T-helper 1 cell treated with Interleukin-12 subunit alpha and Interleukin-12 subunit beta and Interleukin-4 antibody, amounts not matched to agents 30 μg/mL and 1 μg/mL, for 36 hours (primary cell): ENCODE measurements at regions not wholly inside any gene's neighbourhood (a gene's known extent, or its start where the extent isn't known, plus 50 kb on each side); places are given as distances from the start of the nearest gene placed in this dataset.
"Not testable (repeated sequence)": the region's sequence is repeated elsewhere in the genome, so short reads cannot be mapped to it uniquely, and the experiment has no call there.

ENCODE experiments used
- H3K27ac Mint-ChIP-seq: one replicate; pipeline ENCODE4 v1.8.0; 2021; ENCODE audit warnings: mild to moderate bottlenecking, mixed read lengths
- H3K27me3 Mint-ChIP-seq: one replicate; pipeline ENCODE4 v1.8.0; 2021; ENCODE audit warnings: low read depth, mixed read lengths
- H3K36me3 Mint-ChIP-seq: one replicate; pipeline ENCODE4 v1.8.0; 2021; ENCODE audit warnings: low read depth, mixed read lengths
- H3K4me1 Mint-ChIP-seq: one replicate; pipeline ENCODE4 v1.8.0; 2021; ENCODE audit warnings: low read depth, mixed read lengths
- H3K4me3 Mint-ChIP-seq: one replicate; pipeline ENCODE4 v1.8.0; 2021; ENCODE audit warnings: mild to moderate bottlenecking, moderate library complexity, mixed read lengths
- H3K9me3 Mint-ChIP-seq: one replicate; pipeline ENCODE4 v1.8.0; 2021; ENCODE audit warnings: mixed read lengths

- Mint-ChIP-seq H3K4me3 (no peak overlapping the region), H3K27ac (no peak overlapping the region), H3K27me3 (no peaks in the 10 kb centered on the region), H3K9me3 (no peaks in the 10 kb centered on the region), H3K36me3 (no peaks in the 10 kb centered on the region), H3K4me1 (no peaks in the 10 kb centered on the region)
Measured at GRCh38 chrX:139475432-139475831, 55.1 kb upstream of the F9 start.

DNA sequence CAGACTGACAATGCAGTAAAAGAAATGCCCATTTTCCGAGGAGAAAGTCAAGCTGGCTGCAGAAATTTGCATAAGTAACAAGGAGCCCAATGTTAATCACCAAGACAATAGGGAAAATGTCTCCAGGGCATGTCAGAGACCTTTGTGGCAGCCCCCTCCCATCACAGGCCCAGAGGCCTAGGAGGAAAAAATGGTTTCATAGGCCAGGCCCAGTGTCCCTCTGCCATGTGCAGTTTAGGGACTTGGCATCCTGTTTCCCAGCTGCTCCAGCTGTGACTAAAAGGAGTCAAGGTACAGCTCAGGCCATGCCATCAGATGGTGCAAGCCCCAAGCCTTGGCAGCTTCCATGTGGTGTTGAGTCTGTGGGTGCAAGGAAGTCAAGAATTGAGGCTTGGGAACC lies 68.6 kb upstream of the F9 start:
- H3K27ac Mint-ChIP-seq, H3K27me3 Mint-ChIP-seq, H3K4me1 Mint-ChIP-seq, H3K4me3 Mint-ChIP-seq, H3K9me3 Mint-ChIP-seq, H3K36me3 Mint-ChIP-seq: not testable (repeated sequence)

- Mint-ChIP-seq H3K4me3 (no peak overlapping the region), H3K27ac (no peak overlapping the region), H3K27me3 (no peaks in the 10 kb centered on the region), H3K36me3 (no peaks in the 10 kb centered on the region), H3K4me1 (no peaks in the 10 kb centered on the region), H3K9me3 (no peaks in the 10 kb centered on the region)
Measured at GRCh38 chrX:139454743-139455142, 75.8 kb upstream of the F9 start.

GRCh38 chrX:139448996-139449395 lies 81.5 kb upstream of the F9 start:
- Mint-ChIP-seq H3K27ac (no peak overlapping the region), H3K9me3 (peaks cover 4% of the 10 kb centered on the region), H3K27me3 (no peaks in the 10 kb centered on the region), H3K36me3 (no peaks in the 10 kb centered on the region), H3K4me1 (no peaks in the 10 kb centered on the region), H3K4me3 (no peak overlapping the region)

DNA sequence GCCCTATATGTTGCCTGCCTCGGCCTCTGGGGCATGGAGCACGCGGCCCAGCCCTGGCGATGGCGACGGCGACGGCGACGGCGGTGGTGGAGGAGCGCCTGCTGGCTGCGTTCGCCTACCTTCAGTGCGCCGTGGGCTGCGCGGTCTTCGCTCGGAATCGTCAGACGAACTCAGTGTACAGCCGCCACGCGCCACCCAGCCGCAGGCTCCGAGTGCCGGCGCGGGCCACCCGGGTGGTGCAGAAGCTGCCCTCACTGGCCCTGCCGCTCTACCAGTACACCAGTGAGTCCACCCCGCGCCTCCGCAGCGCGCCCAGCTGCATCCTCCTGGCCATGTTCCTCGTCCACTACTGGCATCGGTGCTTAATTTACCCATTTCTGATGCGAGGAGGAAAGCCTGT lies 83.7 kb upstream of the F9 start:
- H3K4me3 Mint-ChIP-seq = no peak overlapping the region
- H3K36me3 Mint-ChIP-seq = no peaks in the 10 kb centered on the region

GRCh38 chrX:139429913-139430312 lies 100.6 kb upstream of the F9 start:
- H3K27me3 Mint-ChIP-seq = no peaks in the 10 kb centered on the region
- no peak overlapping the region for H3K27ac Mint-ChIP-seq
- no peaks in the 10 kb centered on the region for H3K36me3 Mint-ChIP-seq
- no peak overlapping the region for H3K4me3 Mint-ChIP-seq
- H3K9me3 Mint-ChIP-seq = no peaks in the 10 kb centered on the region
- no peaks in the 10 kb centered on the region for H3K4me1 Mint-ChIP-seq

More for the DNA sequence above, 83.7 kb upstream of the F9 start:
- Mint-ChIP-seq H3K9me3 (peaks cover 4% of the 10 kb centered on the region), H3K4me1 (no peaks in the 10 kb centered on the region), H3K27ac (no peak overlapping the region), H3K27me3 (no peaks in the 10 kb centered on the region)

DNA sequence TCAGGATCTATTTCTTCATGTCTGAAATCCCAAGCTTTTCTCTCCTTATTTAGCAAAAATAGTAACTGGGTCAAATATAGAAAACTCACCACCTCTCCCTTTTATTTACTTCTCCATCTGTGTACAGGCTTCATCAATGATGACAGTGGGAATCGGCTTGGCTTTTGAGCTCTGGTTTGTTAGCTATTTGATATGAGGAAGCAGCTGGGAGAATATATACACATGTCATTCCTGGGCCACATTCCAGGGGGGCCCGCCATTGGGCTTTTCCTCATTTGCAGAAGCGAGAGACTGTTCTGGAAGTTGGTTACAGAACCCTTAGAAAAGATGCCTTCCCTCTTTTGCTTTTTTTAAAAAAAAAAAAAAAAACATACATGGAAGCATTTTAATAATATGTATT lies 107.4 kb upstream of the F9 start:
- H3K4me3 Mint-ChIP-seq = no peak overlapping the region
- H3K4me1 Mint-ChIP-seq = no peaks in the 10 kb centered on the region
- no peaks in the 10 kb centered on the region for H3K27me3 Mint-ChIP-seq
- no peak overlapping the region for H3K27ac Mint-ChIP-seq
- no peaks in the 10 kb centered on the region for H3K9me3 Mint-ChIP-seq
- no peaks in the 10 kb centered on the region for H3K36me3 Mint-ChIP-seq

DNA sequence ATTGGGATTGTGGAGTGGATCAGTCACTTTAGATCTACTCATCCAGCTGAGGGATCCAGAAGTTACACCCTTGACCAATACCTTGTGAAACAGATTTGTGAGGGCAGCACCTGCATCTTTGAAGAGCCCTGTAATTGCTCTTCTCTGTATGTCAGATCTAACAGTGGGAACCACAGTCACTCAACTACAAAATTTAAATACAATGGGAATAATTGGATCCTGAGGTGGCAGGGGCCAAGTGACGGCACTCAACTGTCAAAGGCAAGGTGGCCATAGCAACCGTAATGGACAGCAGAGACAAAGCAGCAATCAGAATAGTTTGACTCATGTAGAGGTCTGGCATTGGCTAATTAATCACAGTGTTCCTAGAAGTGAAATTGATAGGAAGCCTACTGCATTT lies 132.3 kb upstream of the F9 start:
- not testable (repeated sequence) for H3K27ac Mint-ChIP-seq, H3K4me3 Mint-ChIP-seq, H3K36me3 Mint-ChIP-seq, H3K9me3 Mint-ChIP-seq, H3K27me3 Mint-ChIP-seq, H3K4me1 Mint-ChIP-seq

GRCh38 chrX:139388254-139388653 lies 142.3 kb upstream of the F9 start:
- H3K4me1 Mint-ChIP-seq = no peaks in the 10 kb centered on the region
- H3K4me3 Mint-ChIP-seq = no peak overlapping the region
- no peaks in the 10 kb centered on the region for H3K9me3 Mint-ChIP-seq
- H3K27me3 Mint-ChIP-seq = no peaks in the 10 kb centered on the region
- H3K27ac Mint-ChIP-seq = no peak overlapping the region
- H3K36me3 Mint-ChIP-seq = no peaks in the 10 kb centered on the region

DNA sequence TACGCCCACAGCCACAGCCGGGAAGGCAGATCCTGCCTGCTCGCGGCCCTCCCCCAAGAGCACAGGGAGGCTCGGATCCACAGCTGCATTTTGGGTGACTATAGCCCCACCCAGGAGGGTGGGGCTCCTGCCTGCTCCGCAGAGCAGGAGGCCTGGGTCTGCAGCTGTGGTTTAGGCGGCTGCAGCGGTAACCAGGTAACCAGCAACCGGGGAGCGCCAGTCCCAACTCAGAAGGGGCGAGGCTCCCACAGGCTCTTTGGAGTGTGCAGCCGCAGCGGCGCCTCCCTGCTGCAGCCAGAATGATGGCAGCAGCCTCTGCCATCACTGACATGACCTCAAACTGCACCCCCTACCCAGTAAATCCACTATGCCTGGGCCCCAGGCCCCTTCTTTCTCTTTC lies 148.0 kb upstream of the F9 start:
- no peaks in the 10 kb centered on the region for H3K4me1 Mint-ChIP-seq
- H3K27ac Mint-ChIP-seq = no peak overlapping the region

GRCh38 chrX:139376547-139376946 lies 154.0 kb upstream of the F9 start:
- not testable (repeated sequence) for H3K4me1 Mint-ChIP-seq, H3K27ac Mint-ChIP-seq, H3K27me3 Mint-ChIP-seq, H3K4me3 Mint-ChIP-seq, H3K9me3 Mint-ChIP-seq, H3K36me3 Mint-ChIP-seq

More for the DNA sequence above, 148.0 kb upstream of the F9 start:
- no peaks in the 10 kb centered on the region for H3K27me3 Mint-ChIP-seq
- H3K9me3 Mint-ChIP-seq = no peaks in the 10 kb centered on the region
- H3K36me3 Mint-ChIP-seq = no peaks in the 10 kb centered on the region
- no peak overlapping the region for H3K4me3 Mint-ChIP-seq

GRCh38 chrX:139360356-139360755 lies 170.2 kb upstream of the F9 start:
- Mint-ChIP-seq H3K36me3 (no peaks in the 10 kb centered on the region), H3K4me1 (no peaks in the 10 kb centered on the region), H3K9me3 (no peaks in the 10 kb centered on the region), H3K4me3 (no peak overlapping the region), H3K27ac (no peak overlapping the region), H3K27me3 (no peaks in the 10 kb centered on the region)

DNA sequence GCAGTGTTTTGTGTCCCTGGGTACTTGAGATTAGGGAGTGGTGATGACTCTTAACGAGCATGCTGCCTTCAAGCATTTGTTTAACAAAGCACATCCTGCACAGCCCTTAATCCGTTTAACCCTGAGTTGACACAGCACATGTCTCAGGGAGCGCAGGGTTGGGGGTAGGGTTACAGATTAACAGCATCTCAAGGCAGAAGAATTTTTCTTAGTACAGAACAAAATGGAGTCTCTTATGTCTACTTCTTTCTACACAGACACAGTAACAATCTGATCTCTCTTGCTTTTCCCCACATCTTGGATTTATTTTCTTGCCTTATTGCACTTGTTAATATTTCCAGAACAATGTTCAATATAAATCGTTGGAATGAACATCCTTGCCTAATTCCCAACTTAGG lies 187.9 kb upstream of the F9 start:
- not testable (repeated sequence) for H3K27ac Mint-ChIP-seq, H3K36me3 Mint-ChIP-seq, H3K9me3 Mint-ChIP-seq, H3K4me3 Mint-ChIP-seq, H3K4me1 Mint-ChIP-seq, H3K27me3 Mint-ChIP-seq

DNA sequence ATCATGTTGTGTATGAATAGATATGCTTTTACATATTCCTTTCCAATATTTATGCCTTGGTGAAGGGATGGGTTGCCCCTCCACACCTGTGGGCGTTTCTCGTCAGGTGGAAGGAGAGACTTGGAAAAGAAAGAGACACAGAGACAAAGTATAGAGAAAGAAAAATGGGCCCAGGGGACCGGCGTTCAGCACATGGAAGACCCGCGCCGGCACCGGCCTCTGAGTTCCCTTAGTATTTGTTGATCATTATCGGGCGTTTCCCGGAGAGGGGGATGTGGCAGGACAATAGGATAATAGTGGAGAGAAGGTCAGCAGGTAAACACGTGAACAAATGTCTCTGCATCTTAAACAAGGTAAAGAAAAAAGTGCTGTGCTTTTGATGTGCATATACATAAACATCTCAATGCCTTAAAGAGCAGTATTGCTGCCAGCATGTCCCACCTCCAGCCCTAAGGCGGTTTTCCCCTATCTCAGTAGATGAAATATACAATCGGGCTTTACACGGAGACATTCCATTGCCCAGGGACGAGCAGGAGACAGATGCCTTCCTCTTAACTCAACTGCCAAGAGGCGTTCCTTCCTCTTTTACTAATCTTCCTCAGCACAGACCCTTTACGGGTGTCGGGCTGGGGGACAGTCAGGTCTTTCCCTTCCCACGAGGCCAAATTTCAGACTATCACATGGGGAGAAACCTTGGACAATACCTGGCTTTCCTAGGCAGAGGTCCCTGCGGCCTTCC lies 188.5 kb upstream of the F9 start:
- not testable (repeated sequence) for H3K4me1 Mint-ChIP-seq, H3K27me3 Mint-ChIP-seq, H3K36me3 Mint-ChIP-seq, H3K27ac Mint-ChIP-seq, H3K4me3 Mint-ChIP-seq, H3K9me3 Mint-ChIP-seq

GRCh38 chrX:139332441-139332840 lies 198.1 kb upstream of the F9 start:
- no peak overlapping the region for H3K27ac Mint-ChIP-seq

GRCh38 chrX:139327355-139327754 lies 203.2 kb upstream of the F9 start:
- Mint-ChIP-seq H3K4me1 (no peaks in the 10 kb centered on the region), H3K4me3 (no peak overlapping the region), H3K27ac (no peak overlapping the region), H3K9me3 (no peaks in the 10 kb centered on the region), H3K36me3 (no peaks in the 10 kb centered on the region), H3K27me3 (no peaks in the 10 kb centered on the region)

More at GRCh38 chrX:139332441-139332840, 198.1 kb upstream of the F9 start:
- H3K27me3 Mint-ChIP-seq = no peaks in the 10 kb centered on the region
- no peaks in the 10 kb centered on the region for H3K4me1 Mint-ChIP-seq
- H3K9me3 Mint-ChIP-seq = no peaks in the 10 kb centered on the region
- H3K4me3 Mint-ChIP-seq = no peak overlapping the region
- H3K36me3 Mint-ChIP-seq = no peaks in the 10 kb centered on the region
